Psoas muscle (tissue), 7 donors: ENCODE measurements at regions not wholly inside any gene's neighbourhood (a gene's known extent, or its start where the extent isn't known, plus 50 kb on each side); places are given as distances from the start of the nearest gene placed in this dataset.

Experiments
- ATAC-seq, 4 donors: fragments of 200-7000 bp; cut with Tn5 transposase; one replicate each; pipeline ENCODE4 v1.9.1; 2020; ENCODE audit warnings: moderate library complexity in 3 of 4, mild to moderate bottlenecking in 2 of 4
- DNase-seq, 2 donors: peaks; one replicate each; pipeline ENCODE4 v3.0.0-alpha.2; 2020
- H3K27ac ChIP-seq: fragments of 200-600 bp; one replicate; pipeline ENCODE4 v1.8.0; 2022
- H3K27me3 ChIP-seq, 3 donors: fragments of 200-600 bp in 1 of 3; one replicate each; pipeline versions ENCODE4 v1.6.1 to v1.8.0; 2013 to 2022; ENCODE audit warnings: low read length in 2 of 3, mild to moderate bottlenecking in 2 of 3, moderate library complexity in 1 of 3; ENCODE audit not compliant: insufficient read depth in 3 of 3
- H3K36me3 ChIP-seq, 2 donors: fragments of 200-600 bp in 1 of 2; one replicate each; pipeline versions ENCODE4 v1.6.1 to v1.8.0; 2013 to 2022; ENCODE audit warnings: low read depth in 1 of 2, mild to moderate bottlenecking in 1 of 2, moderate library complexity in 1 of 2; ENCODE audit not compliant: insufficient read depth in 1 of 2
- H3K4me1 ChIP-seq: fragments of 200-600 bp; one replicate; pipeline ENCODE4 v1.8.0; 2022
- H3K4me3 ChIP-seq: fragments of 200-600 bp; one replicate; pipeline ENCODE4 v1.8.0; 2022; ENCODE audit warnings: mild to moderate bottlenecking
- H3K9me3 ChIP-seq: fragments of 200-600 bp; one replicate; pipeline ENCODE4 v1.8.0; 2022
- CTCF ChIP-seq: fragments of 200-600 bp; IDR thresholded peaks from one replicate; pipeline ENCODE4 v1.8.0; 2022; ENCODE audit warnings: antibody characterized with exemption
- WGBS, 3 donors: extraction: QIAGEN DNeasy Blood & Tissue Kit; methylation state at CpG; one replicate each; pipeline versions ENCODE4 v1.1.6 to v1.1.7; 2013; 5-methylcytosine and 5-hydroxymethylcytosine counted together
- intact Hi-C, 2 donors: fragments of 100-400 bp; cut with DNase I; formaldehyde crosslinking; loops; one replicate each; pipeline versions ENCODE4 v1.11.0 to v1.14.2; 2022
- donor health status: healthy with polysubstance abuse.
- donor health status: DM: no; HTN: no; CAD: no; lungs with moderate emphysema.
- donor health status: Bipolar disorder and iron deficiency.
- donor health status: healthy.
- donor health status: DM: yes; HTN: yes; CAD: no.
- donor health status: DM: no; HTN: no; CAD: no.
- donor health status: DM: yes; HTN: yes; CAD: no.

DNA sequence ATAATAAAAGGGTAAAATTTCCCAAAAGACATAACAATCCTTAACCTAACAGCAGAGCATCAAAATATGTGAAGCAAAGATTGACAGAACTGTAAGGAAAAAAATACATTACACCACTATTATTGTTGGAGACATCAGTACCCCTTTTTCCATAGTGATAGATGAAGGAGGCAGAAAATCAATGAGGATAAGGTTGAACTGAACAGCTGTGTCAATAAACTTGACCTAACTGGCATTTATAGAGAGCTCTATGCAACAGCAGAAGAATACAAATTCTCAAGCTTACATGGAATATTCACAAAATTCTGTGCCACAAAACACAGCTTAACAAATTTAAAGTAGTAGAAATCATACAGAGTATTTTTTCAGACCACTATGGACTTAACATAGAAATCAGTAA lies 195.0 kb upstream of the ELAC2 start:
- H3K27me3 ChIP-seq: no peaks in the 10 kb centered on the region
- DNase-seq (no peak), ATAC-seq (no peak)
- no peaks in the 10 kb centered on the region for H3K36me3 ChIP-seq
- peaks cover 4% of the 10 kb centered on the region for H3K9me3 ChIP-seq
- intact Hi-C loops: loop anchor here (10.0 kb wide), 2 partner anchors 58 to 62 kb away; no protein-coding TSS in a partner anchor
- H3K4me3 ChIP-seq: no peak overlapping the region
- no peaks in the 10 kb centered on the region for H3K4me1 ChIP-seq
- H3K27ac ChIP-seq: no peak overlapping the region
- no peak for TF ChIP-seq CTCF

GRCh38 chr17:13209081-13209480 lies 191.3 kb upstream of the ELAC2 start:
- 71 to 85% (median 83%) methylated on average over 3 of the region's 3 CpGs for WGBS, 3 donors
- intact Hi-C loops: no loop called here
- DNase-seq (no peak), ATAC-seq (no peak)
- no peak for TF ChIP-seq CTCF
- H3K4me3 ChIP-seq: no peak overlapping the region
- H3K27ac ChIP-seq: no peak overlapping the region
- no peaks in the 10 kb centered on the region for H3K36me3 ChIP-seq
- no peaks in the 10 kb centered on the region for H3K27me3 ChIP-seq
- no peaks in the 10 kb centered on the region for H3K4me1 ChIP-seq
- H3K9me3 ChIP-seq: peaks cover 4% of the 10 kb centered on the region

GRCh38 chr17:13204607-13205237 lies 186.9 kb upstream of the ELAC2 start:
- DNase-seq (no peak), ATAC-seq (no peak)
- WGBS, 3 donors: 53 to 64% (median 59%) methylated on average over 8 of the region's 8 CpGs
- TF ChIP-seq CTCF: no peak
- Histone ChIP-seq H3K9me3 (no peaks in the 10 kb centered on the region), H3K36me3 (no peaks in the 10 kb centered on the region), H3K27me3 (no peaks in the 10 kb centered on the region), H3K4me3 (no peak overlapping the region), H3K27ac (no peak overlapping the region), H3K4me1 (no peaks in the 10 kb centered on the region)
- intact Hi-C loops: no loop called here

- DNase-seq: no peak
- intact Hi-C loops: no loop called here
- 86 to 99% (median 93%) methylated on average over 2 of the region's 2 CpGs for WGBS, 3 donors
- Histone ChIP-seq H3K4me1 (no peaks in the 10 kb centered on the region), H3K27me3 (no peaks in the 10 kb centered on the region), H3K27ac (no peak overlapping the region), H3K4me3 (no peak overlapping the region), H3K36me3 (no peaks in the 10 kb centered on the region), H3K9me3 (no peaks in the 10 kb centered on the region)
- no peak for ATAC-seq
- no peak for TF ChIP-seq CTCF
Observed at GRCh38 chr17:13202835-13203234, 185.0 kb upstream of the ELAC2 start.

DNA sequence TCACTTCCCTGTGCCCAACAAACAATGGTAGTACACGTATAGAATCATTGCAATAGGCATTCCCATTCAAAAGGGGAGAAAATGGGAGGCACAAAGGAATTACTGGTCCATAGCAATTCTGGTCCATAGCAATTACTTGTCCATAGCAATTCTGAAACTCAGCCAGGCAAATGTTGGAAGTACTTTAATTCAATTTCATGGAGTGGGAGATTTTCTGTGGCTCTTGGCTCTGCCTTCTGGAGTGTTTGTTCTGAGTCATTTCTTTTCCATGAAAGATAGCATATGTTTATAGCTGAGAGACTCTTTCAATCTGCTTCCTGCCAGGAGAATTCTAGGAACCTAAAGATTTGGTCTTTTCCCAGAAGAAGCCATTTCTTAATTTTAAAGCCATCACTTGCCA lies 182.8 kb upstream of the ELAC2 start:
- TF ChIP-seq CTCF: no peak
- no peaks in the 10 kb centered on the region for H3K9me3 ChIP-seq
- H3K4me3 ChIP-seq: no peak overlapping the region
- no peaks in the 10 kb centered on the region for H3K36me3 ChIP-seq
- H3K27me3 ChIP-seq: no peaks in the 10 kb centered on the region
- intact Hi-C loops: no loop called here
- WGBS, 3 donors: 34 to 43% (median 39%) methylated on average over 1 of the region's 1 CpG
- no peak overlapping the region for H3K27ac ChIP-seq
- no peaks in the 10 kb centered on the region for H3K4me1 ChIP-seq
- DNase-seq (no peak), ATAC-seq (no peak)
